Hepatocyte (in vitro differentiated cells): ENCODE measurements at regions not wholly inside any gene's neighbourhood (a gene's known extent, or its start where the extent isn't known, plus 50 kb on each side); places are given as distances from the start of the nearest gene placed in this dataset.

ENCODE experiments used
- EZH2 ChIP-seq: fragments of 200-600 bp; sonication (generic); IDR thresholded peaks from 2 replicates; pipeline ENCODE4 v1.6.1; 2016; ENCODE audit warnings: antibody characterized with exemption, mild to moderate bottlenecking, borderline replicate concordance
- TF ChIP-seq, protein P1 (sequence below): fragments of 200-600 bp; sonication (generic); IDR thresholded peaks from 2 replicates; pipeline ENCODE4 v1.5.1; 2016; ENCODE audit warnings: antibody characterized with exemption, mild to moderate bottlenecking; ENCODE audit not compliant: poor library complexity

DNA sequence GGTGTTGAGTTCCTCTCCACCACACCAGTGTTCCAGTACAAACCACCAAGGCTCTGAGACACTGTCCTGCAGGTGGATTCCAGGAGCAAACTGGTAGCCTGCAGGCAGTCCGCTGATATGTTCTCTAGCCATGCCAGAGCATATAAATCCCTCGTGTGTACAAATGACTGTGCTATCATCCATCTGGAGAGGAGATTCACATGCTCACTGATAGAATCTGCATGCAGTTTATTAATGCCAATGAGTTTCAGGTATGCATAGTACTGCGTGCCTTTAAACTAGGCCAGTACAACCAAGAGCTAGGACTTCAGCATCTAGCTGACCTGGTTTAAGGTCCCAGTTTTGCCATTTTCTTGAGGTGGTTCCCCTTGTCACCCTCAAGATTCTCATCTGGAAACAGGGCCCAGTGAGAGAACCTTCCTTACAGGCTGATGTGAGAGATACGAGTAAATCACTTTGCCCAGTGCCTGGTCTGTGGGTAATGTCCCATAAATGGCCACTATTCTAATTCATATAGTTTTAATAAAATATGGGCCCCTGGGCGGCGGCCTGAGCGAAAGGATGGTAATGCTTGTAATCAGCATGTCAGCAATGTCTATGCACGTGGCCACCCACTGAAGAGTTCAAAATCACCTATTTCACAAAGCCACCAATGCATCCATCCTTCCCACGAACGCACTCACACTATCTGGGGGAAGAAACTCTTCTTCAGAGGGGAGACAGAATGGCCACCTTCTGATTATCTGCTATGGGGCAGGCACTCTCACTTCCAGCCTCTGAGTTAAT is 268.0 kb upstream of the ZMIZ1 start:
- TF ChIP-seq, protein P1, sequence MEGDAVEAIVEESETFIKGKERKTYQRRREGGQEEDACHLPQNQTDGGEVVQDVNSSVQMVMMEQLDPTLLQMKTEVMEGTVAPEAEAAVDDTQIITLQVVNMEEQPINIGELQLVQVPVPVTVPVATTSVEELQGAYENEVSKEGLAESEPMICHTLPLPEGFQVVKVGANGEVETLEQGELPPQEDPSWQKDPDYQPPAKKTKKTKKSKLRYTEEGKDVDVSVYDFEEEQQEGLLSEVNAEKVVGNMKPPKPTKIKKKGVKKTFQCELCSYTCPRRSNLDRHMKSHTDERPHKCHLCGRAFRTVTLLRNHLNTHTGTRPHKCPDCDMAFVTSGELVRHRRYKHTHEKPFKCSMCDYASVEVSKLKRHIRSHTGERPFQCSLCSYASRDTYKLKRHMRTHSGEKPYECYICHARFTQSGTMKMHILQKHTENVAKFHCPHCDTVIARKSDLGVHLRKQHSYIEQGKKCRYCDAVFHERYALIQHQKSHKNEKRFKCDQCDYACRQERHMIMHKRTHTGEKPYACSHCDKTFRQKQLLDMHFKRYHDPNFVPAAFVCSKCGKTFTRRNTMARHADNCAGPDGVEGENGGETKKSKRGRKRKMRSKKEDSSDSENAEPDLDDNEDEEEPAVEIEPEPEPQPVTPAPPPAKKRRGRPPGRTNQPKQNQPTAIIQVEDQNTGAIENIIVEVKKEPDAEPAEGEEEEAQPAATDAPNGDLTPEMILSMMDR, result no peak
- TF ChIP-seq EZH2, result no peak
